ENCODE measurements at regions not wholly inside any gene's neighbourhood (a gene's known extent, or its start where the extent isn't known, plus 50 kb on each side); places are given as distances from the start of the nearest gene placed in this dataset.

- TF ChIP-seq, protein P1, sequence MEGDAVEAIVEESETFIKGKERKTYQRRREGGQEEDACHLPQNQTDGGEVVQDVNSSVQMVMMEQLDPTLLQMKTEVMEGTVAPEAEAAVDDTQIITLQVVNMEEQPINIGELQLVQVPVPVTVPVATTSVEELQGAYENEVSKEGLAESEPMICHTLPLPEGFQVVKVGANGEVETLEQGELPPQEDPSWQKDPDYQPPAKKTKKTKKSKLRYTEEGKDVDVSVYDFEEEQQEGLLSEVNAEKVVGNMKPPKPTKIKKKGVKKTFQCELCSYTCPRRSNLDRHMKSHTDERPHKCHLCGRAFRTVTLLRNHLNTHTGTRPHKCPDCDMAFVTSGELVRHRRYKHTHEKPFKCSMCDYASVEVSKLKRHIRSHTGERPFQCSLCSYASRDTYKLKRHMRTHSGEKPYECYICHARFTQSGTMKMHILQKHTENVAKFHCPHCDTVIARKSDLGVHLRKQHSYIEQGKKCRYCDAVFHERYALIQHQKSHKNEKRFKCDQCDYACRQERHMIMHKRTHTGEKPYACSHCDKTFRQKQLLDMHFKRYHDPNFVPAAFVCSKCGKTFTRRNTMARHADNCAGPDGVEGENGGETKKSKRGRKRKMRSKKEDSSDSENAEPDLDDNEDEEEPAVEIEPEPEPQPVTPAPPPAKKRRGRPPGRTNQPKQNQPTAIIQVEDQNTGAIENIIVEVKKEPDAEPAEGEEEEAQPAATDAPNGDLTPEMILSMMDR (IDR thresholded peaks at IDR 0.05; ENCODE audit: insufficient read depth, missing control alignments), result no peak
- FAIRE-seq (no peak), DNase-seq (ENCODE audit: insufficient read length, low spot score) (no peak)
Measured at GRCh38 chr2:2874341-2874740, 503.3 kb downstream of the EIPR1 start.

DNA sequence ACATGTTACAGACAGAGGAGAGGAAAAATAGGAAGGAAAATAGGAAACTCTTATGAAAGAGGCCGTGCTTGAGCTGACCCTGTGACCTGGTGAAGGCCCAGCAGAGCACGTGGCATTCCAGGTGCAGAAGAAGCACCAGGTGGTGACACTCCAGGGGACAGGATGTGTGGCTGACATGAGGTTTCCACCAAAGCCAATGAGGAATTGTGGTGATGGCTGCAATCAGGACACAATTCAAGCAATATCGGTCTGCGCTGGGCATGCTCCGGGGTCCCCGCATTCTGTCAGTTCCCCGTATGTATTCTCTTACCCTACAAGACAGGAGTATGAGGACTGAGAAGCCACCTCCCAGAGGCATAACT lies 504.2 kb downstream of the EIPR1 start:
- DNase-seq (ENCODE audit: insufficient read length, low spot score) (no peak), FAIRE-seq (no peak)
- TF ChIP-seq, protein P1 (IDR thresholded peaks at IDR 0.05; ENCODE audit: insufficient read depth, missing control alignments), result no peak

GRCh38 chr2:2872713-2873449 lies 504.7 kb downstream of the EIPR1 start:
- DNase-seq (ENCODE audit: insufficient read length, low spot score), result no peak
- no peak for FAIRE-seq
- TF ChIP-seq, protein P1 (IDR thresholded peaks at IDR 0.05; ENCODE audit: insufficient read depth, missing control alignments), result no peak

DNA sequence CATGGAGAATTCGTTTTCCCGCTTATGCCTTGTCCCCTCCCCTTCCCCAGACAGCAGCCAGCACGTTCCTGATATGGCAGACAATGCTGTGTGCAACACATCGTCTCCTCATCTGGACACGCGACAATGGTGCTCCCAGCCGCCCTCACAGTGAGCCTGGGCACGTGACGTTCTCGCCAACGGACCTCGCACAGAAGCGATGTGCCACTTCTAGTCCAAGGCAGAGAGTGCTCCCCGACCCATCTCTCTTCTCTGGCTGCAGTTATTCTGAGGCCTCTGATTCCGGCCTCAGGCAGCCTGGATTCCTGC lies 505.4 kb downstream of the EIPR1 start:
- no peak for FAIRE-seq
- no peak for DNase-seq (ENCODE audit: insufficient read length, low spot score)
- TF ChIP-seq, protein P1 (IDR thresholded peaks at IDR 0.05; ENCODE audit: insufficient read depth, missing control alignments), result no peak

DNA sequence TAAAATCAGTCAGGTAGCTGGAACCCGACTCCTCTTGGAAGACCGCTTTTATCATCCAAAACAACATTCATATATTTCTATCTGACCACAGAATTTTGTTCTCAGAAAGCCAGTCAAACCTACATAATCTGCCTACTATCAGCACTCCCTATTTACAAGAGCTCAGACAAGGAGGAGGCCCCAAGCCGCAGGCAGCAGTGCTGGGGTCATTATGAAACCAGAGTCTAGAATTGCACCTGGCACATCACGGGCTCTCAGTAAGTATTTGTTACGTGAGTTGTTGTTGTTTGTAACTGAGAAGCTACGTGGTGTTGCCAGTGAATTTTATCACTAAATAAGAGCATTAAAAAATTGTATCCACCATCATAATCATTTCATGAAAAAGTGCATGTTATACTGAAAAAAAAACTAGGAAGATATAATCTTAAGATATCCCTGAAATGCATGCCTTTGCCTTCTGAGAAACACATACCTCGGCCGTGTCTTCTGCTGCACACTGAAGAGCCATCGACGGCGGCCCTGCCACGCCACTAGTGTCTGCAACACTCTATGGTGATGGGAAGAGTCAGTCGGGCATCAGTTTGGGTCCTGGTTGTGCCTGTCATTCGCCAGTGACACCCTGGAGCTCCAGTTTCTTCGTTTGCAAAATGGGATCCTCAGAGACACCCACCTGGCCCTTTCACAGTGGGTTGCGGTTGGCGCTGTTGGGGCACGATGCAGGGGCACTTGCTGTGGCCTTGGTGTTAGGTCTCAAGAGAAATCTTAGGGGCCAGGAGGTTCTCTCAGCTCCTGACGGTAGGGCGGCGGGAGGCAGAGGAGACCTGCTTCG lies 505.9 kb downstream of the EIPR1 start:
- FAIRE-seq, result no peak
- TF ChIP-seq, protein P1 (IDR thresholded peaks at IDR 0.05; ENCODE audit: insufficient read depth, missing control alignments), result no peak
- DNase-seq (ENCODE audit: insufficient read length, low spot score), result no peak

GRCh38 chr2:2870106-2870505 lies 507.5 kb downstream of the EIPR1 start:
- FAIRE-seq, result no peak
- DNase-seq (ENCODE audit: insufficient read length, low spot score), result no peak
- TF ChIP-seq, protein P1 (IDR thresholded peaks at IDR 0.05; ENCODE audit: insufficient read depth, missing control alignments), result no peak

GRCh38 chr2:2869553-2869952 lies 508.1 kb downstream of the EIPR1 start:
- FAIRE-seq, result no peak
- DNase-seq (ENCODE audit: insufficient read length, low spot score), result no peak
- TF ChIP-seq, protein P1 (IDR thresholded peaks at IDR 0.05; ENCODE audit: insufficient read depth, missing control alignments), result no peak

Data from D721Med (cell line).